HG03558 (cell line): ENCODE measurements at regions not wholly inside any gene's neighbourhood (a gene's known extent, or its start where the extent isn't known, plus 50 kb on each side); places are given as distances from the start of the nearest gene placed in this dataset.
"Not testable (repeated sequence)": the region's sequence is repeated elsewhere in the genome, so short reads cannot be mapped to it uniquely, and the experiment has no call there.

Experiments
- ATAC-seq: cut with Tn5 transposase; IDR thresholded peaks from one replicate; pipeline ENCODE4 v1.9.1; 2021; ENCODE audit warnings: moderate number of reproducible peaks; ENCODE audit not compliant: unreplicated experiment; ENCODE audit errors: extremely low read depth

DNA sequence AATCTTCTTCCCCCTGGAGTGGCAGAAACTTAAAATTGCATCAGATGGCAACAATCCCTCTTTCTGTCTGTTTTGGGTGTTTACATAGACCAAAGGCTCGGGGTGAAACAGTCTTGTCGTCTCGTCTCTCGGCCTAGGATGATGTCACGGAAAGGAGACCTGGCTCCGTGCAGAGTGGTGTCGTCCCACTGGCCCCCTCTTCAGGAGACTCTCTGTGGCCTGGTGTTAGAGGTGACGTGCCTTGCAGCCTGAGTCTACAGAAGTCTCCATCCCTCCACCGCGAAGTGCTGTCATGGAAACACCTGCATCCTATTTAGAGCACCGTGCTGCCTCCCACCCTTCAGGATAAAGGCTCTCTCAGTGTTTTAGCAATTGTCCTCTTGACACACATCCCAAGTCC lies 409.7 kb downstream of the IRX1 start:
- no peak for ATAC-seq

DNA sequence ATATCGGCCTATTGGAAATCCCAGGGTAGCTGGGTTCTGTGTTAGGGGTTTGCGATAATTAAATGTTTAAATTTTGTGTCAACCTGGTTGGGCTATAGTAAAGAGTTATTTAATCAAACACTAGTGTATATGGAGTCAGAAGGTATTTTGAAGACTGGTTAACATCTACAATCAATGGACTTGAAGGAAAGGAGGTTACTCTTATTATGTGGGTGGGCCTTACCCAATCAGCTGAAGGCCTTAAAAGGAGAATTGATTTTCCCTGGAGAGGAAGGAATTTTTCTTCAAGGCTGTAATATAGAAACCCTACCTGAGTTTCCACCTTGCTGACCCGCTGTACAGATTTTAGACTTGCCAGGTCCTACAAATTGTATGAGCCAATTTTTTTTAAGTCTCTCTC lies 411.4 kb downstream of the IRX1 start:
- ATAC-seq: no peak

DNA sequence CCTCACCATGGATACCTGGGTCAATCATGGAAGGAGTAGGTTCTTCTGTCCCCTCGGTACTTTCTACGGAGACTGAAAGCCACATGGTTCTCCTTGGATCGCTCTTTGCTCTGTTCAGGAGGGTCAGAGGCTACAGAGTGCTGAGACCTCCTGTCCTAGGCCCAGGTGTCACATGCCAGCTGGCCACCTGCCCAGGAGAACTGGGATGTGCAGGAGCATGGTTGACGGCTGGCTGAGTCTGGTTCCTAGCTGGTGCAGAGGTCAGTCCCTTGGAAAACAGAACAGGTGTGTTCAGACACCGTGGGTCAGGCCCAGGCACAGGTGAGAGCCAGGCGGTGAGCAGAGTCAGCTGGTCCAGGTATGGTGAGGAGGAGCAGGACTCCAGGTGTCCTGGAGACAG lies 416.3 kb downstream of the IRX1 start:
- no peak for ATAC-seq

DNA sequence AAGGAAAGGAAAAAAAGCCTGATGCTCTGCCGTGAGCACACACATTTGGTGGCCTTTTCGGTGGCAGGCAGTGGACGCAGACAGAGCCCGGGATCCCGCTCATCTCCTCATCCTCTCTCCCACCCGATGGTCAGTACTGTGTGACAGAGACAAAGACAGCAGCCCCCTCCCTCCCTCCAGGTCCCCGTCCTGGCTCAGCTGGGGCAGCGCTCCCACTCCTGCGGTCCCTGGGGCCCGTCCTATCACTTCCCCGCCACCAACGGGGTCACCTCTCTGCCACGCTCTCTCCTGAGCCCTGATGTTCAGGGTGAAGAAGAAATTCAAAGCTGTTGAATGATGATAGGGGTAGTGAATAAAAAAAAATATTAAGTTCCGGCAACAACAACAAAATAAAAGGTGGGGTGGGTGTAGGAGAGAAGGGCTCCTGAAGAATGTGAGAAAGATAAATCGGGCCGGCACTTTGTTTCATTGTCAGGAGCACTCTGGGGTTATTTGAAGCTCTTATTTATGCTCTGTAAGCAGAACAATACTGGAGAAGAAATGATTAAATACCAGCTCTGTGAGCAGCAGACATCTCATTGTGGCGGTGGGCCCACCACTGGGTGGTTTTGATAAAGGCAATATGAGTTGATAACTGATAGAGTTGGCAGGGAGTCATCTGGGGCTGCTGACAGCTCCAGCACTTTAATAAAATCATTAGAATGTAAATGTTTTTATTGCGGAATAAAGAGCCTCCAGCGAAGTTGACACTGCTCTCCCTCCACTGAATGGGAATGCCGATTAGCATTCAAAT lies 417.7 kb downstream of the IRX1 start:
- no peak for ATAC-seq

DNA sequence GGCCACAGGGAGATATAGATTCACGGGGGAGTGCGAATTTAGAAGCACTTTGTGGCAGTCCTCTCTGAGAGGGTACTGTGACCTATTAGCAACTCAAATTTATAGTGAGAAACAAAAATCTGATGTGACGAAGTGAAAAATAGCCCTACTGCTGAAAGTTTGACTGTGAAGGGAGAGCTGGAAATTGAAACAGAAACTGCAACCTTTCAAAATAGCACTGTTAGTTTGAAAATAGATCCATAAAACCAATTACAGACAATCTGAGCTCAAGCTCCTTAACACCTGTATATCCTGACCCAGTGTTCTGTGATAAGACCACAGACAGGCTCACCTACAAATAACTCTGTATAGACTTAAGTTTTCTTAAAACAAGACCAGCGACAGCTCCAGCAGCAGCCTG lies 420.1 kb downstream of the IRX1 start:
- ATAC-seq: no peak

DNA sequence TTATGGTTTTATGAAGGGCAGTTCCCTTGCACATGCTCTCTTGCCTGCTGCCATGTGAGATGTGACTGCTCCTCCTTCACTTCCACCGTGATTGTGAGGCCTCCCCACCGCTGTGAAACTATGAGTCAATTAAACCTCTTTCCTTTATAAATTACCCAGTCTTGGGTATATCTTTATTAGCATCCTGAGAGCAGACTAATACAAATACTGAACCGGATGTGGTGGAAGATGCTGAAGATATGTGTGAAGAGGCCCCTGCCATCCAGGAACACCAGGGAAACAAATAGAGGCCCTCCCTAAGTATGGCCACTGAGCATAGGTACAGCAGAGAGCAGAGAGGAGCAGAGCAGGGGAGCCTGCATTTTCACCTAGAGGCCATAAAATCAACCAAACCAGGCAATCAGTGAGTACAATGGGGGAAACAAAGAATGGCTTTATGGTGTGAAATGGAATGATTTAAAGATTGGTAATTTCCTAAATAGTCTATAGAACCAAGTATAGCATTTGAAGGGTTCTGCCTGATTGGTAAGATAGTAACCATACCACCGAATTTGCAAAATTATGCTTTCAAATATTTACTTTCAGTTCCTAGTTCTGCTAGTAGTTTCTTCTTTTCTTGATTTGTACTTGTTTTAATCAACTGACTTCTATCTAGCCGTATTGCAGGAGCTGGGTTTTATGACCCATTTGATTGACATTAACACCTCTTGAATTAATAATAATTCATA lies 421.6 kb downstream of the IRX1 start:
- no peak for ATAC-seq

DNA sequence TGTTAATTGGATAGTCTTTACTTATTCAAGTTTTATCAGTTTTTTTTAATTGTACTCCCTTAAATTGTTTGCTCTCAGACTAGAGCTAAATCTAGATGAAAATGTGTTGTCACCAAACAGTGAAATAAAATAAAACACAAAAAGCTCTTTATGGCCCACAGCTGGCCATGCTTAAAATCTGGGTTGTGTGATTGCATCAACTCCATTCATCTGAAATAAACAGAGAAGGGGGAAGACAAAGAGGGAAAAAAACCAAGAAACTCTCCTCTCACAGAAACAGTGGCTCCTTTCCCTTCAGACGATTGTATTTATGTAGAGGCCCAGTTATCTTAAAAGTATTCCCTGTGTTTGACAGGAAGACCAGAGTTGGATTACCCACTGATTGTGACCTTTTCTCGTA lies 422.4 kb downstream of the IRX1 start:
- ATAC-seq: no peak

DNA sequence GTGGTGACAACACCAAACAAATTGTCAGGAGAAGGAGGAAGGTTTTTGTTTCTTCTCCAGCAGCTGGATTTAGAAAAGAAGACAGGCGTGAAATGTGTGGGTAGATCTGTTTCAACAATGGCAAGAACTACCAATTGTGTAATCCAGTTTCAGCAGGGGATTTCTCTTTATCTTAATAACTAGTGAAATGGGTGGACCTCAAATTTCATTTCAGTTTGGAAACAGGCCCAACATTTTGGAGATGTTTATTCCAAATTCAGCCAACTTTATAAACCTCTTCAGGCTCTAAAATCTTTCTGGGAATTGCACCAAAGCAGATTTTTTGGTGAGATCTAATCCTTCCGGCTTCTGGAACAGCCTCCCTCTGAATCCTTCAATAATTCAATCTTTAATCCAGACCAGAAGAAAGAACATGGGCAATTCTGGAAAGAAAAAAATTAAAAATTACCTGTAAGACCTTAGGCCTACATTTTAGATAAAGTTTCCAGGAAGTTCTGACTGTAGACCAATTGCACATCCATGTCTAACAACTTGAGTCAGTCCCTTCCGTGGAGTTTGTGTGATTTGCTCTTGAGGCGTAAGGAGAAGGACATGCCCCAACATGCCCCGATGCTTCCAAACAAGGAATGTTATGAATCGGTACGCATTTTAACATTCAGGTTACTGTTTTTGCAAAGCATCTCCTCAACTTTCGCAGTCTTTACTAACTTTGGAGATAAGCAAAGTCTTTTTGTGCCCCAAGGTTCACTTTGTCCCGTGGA lies 423.6 kb downstream of the IRX1 start:
- no peak for ATAC-seq

DNA sequence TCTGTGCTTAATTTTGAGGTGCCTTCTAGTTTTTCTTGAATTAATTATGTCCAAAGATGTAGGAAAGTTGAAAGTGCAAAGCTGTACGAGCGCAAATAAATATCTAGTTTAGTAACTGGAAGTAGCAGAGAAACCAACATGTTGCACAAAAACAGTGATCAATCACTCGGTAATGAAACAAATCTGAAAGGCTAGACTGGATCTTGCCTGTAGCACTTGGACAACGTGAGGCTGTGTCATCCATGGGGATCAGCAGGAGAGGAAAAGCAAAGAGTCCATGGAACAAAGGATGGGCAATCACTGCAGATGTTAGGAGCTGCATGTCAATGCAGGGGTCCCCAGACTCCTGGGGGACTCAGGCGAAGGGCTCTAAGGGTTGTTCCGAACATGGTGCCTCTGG lies 424.2 kb downstream of the IRX1 start:
- ATAC-seq: no peak

DNA sequence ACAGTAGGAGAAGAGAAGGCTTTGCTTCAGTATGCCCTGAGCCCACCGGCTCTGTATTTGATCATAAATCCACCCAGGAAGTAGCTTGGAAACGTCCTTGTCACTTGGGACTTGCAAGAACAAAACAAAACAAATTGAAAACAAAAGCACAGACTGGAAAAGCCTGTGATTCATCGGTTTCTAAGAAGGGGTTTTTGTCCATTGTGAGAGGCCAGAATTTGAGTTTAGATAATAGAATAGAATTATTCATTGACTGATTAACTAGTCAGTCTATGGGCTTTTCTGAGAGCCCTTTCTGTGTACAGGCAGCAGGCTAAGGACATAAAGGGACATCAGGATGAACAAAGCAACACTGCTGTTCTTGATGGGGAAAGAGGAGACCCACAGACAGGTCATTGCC lies 424.8 kb downstream of the IRX1 start:
- no peak for ATAC-seq

DNA sequence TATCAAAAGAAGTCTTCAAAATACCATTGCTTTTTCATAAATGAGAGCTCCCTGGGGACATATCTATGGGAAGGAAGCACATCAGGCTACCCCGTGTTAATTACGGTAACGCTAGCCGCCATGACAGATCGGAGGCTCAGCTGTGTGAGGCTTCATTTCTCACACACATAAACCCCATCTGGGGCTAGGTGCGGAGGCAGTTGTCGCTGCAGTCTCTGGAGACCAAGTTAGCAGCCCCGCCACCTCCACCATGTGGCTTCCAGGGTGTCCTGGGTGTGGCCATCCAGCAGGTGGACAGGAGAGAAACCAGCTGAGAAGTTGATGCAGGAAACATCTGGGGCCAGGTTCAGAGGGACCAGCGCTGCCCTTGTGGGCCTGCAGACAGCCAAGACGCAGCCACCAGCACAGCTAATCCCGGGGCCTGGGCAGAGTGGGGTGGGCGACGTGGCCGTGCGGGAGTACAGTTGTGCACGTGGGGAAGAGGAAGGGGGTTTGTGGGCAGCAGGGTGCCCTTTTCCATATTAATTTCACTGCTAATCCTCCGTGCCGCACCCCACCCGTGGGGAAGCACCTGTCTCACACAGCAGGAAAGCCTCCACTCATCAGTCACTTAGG lies 426.5 kb downstream of the IRX1 start:
- no peak for ATAC-seq

DNA sequence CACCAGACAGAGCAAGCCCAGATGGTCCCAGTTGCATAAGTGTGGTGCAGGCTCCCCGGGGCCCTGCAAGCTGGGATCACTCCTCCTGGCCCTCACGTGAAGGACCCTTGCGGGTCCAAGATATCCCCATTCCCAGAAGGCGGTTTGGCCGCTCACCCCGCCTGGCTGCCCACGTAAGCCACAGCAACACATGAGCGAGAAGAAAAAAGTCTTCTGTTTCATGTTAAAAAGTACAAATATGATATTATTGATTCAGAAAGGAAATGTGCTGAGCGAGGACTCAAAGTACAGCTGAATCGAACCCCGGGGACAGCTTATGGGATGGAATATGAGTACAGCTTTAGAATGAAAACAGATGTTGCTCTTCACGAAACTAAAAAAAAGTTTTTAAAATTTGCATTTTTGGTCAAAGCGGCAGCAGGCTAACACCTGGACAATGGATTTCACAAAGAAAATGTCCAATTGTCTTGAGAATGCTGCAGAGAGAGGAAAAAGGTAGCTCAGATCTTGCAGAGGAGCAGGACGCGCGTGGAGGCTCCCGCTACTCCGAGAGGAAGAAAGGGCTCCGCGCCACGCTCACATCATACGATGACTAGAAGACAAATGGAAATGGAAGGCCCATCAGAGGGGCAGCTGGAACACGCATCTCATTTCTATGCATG lies 427.6 kb downstream of the IRX1 start:
- no peak for ATAC-seq

DNA sequence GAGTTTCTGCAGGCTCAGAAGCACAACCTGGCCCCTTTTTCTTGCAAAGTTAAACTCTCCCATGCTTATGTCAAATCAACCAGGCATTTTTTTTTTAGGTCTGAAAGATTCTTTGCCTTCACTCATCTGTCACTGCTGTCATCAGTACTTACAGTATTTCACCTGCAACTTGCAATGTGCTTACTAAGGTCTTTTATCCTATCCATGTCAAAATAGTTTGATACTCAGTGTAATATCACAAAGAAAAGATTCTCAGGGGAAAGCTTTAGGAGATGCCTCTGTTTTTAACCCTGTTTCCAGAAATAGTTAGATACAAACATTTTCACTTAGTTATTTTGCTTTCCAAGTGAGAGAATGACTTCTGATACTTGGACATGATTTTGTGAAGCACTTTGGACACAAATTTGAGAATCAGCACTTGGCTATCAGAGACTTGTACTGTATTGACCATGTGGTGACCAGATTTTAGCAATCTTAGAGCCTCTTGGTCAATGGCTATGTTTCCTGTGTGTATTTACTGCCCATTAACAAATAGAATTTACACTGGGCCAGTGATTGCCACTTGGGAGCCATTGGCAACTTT lies 428.2 kb downstream of the IRX1 start:
- ATAC-seq: no peak

DNA sequence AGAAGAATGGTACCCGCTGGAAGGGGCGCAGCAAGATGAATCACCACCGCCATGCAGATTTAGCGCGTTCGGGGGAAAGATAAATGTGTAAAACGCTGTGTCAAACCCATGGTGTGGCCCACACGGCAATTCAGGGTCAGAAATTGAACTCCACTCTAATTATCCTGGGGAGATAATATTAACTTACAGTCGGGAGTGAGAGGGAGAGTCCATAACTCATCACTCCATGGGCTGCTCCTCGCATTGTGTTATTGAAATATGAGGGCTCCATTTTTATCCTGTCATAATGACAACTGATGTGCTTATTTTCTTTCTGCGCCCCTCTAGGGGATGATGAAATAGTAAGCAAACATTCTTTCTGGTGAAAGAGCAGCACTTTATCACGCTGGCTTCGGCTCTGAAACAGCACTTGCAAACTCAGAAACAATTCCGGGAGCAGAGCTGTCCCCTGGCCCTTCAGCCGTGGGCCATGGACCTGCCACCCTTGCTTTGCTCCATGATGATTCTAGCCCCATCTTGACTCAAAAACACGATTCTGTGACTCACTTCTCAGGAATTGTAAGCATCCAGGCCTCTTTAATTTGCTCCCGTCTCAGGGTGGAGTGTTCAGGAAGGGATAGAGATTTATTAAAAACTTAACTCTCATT lies 431.6 kb downstream of the IRX1 start:
- no peak for ATAC-seq

DNA sequence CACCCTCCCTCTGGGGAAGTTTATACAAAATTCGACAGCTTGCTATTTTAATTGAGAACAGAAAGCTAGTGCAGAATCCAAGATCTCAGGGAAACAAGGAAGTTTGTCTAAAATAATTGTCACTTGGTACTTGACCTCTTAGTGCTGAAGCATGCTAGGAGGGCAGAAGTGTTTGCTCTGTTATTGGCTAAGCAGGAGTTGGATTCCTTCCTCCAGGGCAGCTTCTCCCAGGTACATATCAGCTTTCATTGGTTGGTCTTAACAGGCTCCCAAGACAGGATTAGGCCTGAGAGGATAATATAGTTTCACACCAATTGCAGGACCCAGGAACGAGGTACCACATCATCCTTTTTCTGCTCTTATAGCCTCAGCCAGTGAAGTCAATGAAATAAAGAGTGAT lies 432.8 kb downstream of the IRX1 start:
- ATAC-seq: no peak

DNA sequence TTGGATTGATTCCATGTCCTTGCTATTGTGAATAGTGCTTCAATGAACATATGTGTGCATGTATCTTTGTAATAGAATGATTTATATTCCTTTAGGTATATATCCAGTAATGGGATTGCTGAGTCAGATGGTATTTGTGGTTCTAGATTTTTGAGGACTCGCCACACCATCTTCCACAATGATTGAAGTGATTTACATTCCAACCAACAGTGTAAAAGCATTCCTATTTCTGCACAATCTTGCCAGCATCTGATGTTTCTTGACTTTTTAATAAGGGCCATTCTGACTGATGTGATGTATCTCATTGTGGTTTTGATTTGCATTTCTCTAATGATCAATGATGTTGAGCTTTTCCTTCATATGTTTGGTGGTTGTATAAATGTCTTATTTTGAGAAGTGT lies 437.9 kb downstream of the IRX1 start:
- not testable (repeated sequence) for ATAC-seq

DNA sequence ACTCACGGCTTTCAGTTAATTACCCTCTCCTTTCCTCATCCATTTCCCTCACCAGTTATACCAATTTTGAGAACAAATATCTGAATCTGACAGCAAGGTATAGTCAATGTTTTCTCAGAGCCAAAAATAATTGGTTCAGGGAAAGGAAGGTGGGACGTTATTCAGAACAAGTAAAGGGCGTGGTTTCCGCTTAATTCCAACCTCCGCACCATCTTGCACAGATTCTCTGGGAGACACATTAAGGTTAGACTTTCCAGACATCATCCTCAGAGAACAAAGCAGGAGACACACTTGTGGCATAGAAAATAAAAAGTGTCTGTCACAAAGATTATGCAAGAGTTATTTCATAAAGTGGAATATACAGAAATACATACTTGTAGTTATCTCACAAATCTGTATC lies 441.2 kb downstream of the IRX1 start:
- no peak for ATAC-seq

DNA sequence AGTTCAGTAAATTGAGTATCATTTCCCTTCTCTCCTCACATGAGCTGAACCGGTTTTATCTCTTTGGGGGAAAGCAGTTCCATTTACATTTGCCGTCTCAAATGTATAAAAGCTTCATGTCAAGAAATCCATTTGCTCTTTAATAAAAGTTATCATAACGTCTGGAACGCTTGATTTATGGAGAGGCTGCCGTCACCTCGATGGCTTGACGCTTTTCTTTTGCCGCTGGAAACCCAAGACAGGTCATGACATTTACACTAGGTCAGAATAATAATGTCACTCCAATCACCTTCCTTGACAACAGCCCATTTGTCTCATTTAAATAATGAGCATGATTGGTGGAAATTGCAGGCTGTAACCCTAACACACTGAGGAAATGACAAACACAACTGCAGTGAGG lies 443.4 kb downstream of the IRX1 start:
- no peak for ATAC-seq

DNA sequence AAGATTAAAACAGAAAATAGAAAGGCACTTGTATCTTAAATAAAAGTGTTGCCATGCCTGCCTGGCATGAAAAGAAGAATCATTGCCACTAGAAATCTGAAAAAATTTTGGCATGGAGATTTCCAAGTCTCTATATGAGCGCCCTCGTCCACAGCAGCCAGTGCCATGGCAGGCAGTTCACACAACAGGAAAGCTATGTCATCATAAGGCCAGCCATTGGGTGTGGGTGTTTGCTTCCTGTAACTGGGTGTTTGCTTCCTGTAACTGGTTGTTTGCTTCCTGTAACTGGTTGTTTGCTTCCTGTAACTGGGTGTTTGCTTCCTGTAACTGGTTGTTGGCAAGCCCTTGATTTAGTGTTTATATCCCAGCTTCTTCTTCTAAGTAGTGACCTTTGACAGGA lies 446.7 kb downstream of the IRX1 start:
- ATAC-seq: no peak
